Hepatocyte (in vitro differentiated cells): ENCODE measurements at regions not wholly inside any gene's neighbourhood (a gene's known extent, or its start where the extent isn't known, plus 50 kb on each side); places are given as distances from the start of the nearest gene placed in this dataset.

Experiments
- CTCF ChIP-seq: fragments of 200-600 bp; sonication (generic); IDR thresholded peaks from 2 replicates; pipeline ENCODE4 v1.5.1; 2016; ENCODE audit warnings: antibody characterized with exemption, mild to moderate bottlenecking; ENCODE audit not compliant: poor library complexity
- EZH2 ChIP-seq: fragments of 200-600 bp; sonication (generic); IDR thresholded peaks from 2 replicates; pipeline ENCODE4 v1.6.1; 2016; ENCODE audit warnings: antibody characterized with exemption, mild to moderate bottlenecking, borderline replicate concordance
- EZH2phosphoT487 ChIP-seq: fragments of 200-600 bp; sonication (generic); IDR thresholded peaks from one replicate; pipeline ENCODE4 v1.6.1; 2018; ENCODE audit warnings: antibody characterized with exemption, mild to moderate bottlenecking, low read depth, moderate library complexity; ENCODE audit not compliant: unreplicated experiment, severe bottlenecking

GRCh38 chr17:51381262-51381661, 120.9 kb downstream of the UTP18 start:
- no peak for TF ChIP-seq CTCF
- TF ChIP-seq EZH2 = no peak
- TF ChIP-seq EZH2phosphoT487 = no peak
